ENCODE measurements at regions not wholly inside any gene's neighbourhood (a gene's known extent, or its start where the extent isn't known, plus 50 kb on each side); places are given as distances from the start of the nearest gene placed in this dataset.
"Not testable (repeated sequence)": the region's sequence is repeated elsewhere in the genome, so short reads cannot be mapped to it uniquely, and the experiment has no call there.

DNA sequence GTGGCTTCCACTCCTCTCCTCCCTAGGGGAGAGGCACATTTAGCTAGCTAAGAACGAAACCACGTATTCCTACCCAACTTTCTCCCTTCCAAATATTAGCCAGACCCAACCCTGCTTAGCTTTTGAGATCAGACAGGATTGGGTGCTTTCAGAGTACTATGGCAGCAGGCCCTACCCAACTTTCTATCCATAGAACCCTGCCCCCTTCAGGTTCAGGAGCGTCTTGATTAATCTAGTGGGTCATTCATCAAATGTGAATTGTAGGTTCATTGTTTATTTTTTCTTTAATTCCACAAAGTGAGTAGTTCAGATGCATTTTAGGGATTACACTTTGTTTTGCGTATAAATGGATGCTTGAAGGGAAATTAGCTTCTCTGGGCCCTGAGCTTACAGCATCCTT is 188.3 kb downstream of the MIB1 start:
- no peak for DNase-seq (ENCODE audit: low read depth)
- in situ Hi-C loops (cut with HindIII; ENCODE audit: low pct_unique_long_range_greater_than_20kb, low sequenced_read_pairs), result no loop called here

- DNase-seq (ENCODE audit: low read depth), result no peak
- in situ Hi-C loops (cut with HindIII; ENCODE audit: low pct_unique_long_range_greater_than_20kb, low sequenced_read_pairs), result no loop called here
Measured at GRCh38 chr18:21930177-21930576, 189.6 kb downstream of the MIB1 start.

DNA sequence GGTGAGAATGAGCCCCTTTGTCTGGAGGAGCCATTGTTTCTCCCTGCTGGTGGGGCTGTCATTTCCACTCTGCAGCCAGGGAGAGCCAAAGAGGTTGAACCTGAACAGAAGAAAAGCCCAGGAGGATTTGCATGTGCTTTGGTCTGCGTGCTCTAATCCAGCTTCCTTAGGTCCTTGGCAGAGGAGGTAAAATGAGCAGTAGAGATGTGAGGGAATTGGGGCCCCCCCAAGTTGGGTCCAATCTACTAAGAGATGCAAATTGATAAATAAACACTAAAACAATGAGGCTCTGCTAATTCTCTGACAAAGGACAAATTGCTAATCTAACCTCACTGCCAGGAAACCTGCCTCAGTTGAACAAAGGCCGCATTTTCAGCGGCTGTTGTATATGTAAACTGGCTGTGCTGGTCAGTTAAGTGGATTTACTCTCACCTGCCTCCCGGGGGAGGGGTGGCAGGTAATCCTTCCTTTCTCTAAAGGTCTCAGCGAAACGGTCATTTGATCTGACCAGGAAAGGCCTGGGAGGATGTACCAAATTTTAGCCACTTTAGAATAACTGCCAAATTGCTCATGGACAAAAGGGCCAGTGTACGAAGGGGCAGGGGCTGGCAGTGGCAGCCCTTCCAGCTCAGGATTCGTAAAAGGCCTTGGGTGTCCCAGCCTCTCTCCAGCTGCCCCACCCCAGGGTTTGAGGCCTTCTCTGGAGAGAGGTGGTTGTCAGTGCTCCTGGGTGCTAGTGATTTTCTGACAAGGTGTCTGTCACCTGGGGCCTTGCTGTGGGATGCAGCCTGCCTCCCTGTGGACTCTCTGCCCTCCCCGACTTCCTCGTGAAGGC is 193.6 kb downstream of the MIB1 start:
- in situ Hi-C loops (cut with HindIII; ENCODE audit: low pct_unique_long_range_greater_than_20kb, low sequenced_read_pairs), result no loop called here
- no peak for DNase-seq (ENCODE audit: low read depth)

DNA sequence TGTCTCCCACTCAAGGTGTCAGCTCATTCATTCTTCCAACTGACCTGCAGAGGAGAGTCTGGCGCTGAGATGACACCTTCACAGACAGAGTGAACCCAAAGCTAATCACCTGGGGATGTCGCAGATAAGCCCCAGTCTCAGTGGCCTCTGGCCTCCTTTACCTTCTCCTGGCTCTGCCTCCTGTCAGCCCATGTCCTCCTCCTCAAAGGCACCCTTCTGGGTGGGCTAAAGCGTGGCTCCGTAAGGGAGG is 194.1 kb downstream of the MIB1 start:
- in situ Hi-C loops (cut with HindIII; ENCODE audit: low pct_unique_long_range_greater_than_20kb, low sequenced_read_pairs), result no loop called here
- no peak for DNase-seq (ENCODE audit: low read depth)

GRCh38 chr18:21943456-21943855 is 202.9 kb downstream of the MIB1 start:
- no peak for DNase-seq (ENCODE audit: low read depth)
- in situ Hi-C loops (cut with HindIII; ENCODE audit: low pct_unique_long_range_greater_than_20kb, low sequenced_read_pairs), result no loop called here

DNA sequence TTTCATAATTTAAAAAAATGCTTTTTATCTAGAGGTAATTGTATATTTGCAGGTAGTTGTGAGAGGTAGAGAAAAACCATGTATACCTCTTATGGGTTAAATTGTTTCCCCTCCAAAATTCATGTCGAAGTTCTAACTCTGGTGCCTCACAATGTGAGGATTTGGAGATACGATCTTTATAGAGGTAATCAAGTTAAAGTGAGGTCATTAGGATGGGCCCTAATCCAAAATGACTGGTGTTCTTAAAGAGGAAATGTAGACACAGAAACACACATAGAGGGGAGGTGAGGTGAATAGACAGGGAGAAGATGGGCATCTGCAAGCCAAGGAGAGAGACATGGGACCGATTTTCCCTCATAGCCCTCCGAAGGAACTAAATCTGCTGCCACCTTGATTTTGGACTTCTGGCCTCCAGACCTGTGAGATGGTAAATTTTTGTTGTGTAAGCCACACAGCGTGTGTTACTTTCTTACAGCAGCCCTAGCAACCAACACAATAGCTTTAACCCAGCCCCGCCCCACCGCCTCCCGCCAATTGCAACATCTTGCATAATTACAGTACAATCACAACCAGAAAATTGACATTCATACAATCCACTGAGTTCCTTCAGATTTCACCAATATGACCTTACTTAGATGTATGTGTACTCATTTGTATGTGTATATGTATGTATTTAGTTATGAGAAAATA is 208.9 kb downstream of the MIB1 start:
- in situ Hi-C loops (cut with HindIII; ENCODE audit: low pct_unique_long_range_greater_than_20kb, low sequenced_read_pairs), result no loop called here
- no peak for DNase-seq (ENCODE audit: low read depth)

DNA sequence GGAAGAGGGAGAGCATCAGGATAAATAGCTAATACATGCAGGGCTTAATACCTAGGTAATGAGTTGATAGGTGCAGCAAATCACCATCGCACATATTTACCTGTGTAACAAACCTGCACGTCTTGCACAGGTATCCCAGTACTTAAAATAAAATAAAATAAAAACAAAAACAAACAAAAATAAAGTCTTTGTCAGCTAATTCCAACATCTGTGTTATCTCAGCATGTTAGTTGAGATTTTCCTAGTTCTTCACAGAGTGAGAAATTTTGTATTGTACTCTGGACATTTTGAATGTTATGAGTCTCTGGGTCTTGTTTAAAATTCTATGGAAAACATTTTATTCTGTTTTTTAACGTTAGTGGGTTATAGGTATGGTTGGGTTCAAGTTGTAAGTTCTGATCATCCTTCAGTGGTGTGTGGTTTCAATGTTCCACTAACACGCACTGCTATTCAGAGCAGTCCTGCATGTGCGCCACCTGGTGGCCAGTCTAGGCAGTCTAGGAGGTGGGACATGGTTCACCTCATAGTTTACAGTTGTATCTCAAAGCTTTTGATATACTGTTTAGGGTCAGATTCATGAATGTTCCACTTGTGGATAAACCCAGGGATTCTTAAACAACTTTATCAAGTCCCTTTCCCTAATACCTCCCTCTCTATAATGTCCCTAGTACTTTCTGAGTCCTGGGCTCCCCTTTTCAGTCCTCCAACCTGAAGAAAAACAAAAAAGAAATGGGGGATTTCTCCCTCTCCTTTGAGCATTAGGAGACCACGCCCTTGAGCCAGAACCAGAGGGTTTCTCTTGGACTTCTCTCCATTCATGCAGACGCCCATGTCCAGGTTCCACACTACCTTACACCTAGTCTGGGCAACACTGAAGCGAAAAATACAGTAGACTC is 213.4 kb upstream of the GATA6 start:
- in situ Hi-C loops (cut with HindIII; ENCODE audit: low pct_unique_long_range_greater_than_20kb, low sequenced_read_pairs), result no loop called here
- DNase-seq (ENCODE audit: low read depth), result peak; percentile 14

GRCh38 chr18:21958263-21958662 is 211.1 kb upstream of the GATA6 start:
- no peak for DNase-seq (ENCODE audit: low read depth)
- in situ Hi-C loops (cut with HindIII; ENCODE audit: low pct_unique_long_range_greater_than_20kb, low sequenced_read_pairs), result no loop called here

GRCh38 chr18:21958707-21959450 is 210.5 kb upstream of the GATA6 start:
- in situ Hi-C loops (cut with HindIII; ENCODE audit: low pct_unique_long_range_greater_than_20kb, low sequenced_read_pairs), result no loop called here
- no peak for DNase-seq (ENCODE audit: low read depth)

DNA sequence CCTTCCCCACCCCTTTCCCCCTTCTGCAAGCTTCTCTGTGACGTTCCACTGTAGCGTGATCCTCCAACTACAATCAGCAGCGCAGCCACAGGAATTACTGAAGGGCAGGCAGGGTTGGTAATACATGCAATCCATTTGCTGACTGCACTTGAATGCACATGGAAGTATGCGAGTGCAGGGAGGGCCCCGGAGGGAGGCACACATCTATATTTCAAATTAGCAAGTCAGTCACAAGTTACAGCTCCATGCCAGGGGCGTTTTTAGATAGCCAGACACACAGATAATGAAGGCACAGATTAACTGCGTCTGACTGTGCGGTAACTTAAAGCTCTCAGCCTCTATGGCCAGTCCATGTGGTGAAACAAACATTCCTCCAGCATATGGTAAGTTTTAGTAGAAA is 209.2 kb upstream of the GATA6 start:
- in situ Hi-C loops (cut with HindIII; ENCODE audit: low pct_unique_long_range_greater_than_20kb, low sequenced_read_pairs), result no loop called here
- no peak for DNase-seq (ENCODE audit: low read depth)

DNA sequence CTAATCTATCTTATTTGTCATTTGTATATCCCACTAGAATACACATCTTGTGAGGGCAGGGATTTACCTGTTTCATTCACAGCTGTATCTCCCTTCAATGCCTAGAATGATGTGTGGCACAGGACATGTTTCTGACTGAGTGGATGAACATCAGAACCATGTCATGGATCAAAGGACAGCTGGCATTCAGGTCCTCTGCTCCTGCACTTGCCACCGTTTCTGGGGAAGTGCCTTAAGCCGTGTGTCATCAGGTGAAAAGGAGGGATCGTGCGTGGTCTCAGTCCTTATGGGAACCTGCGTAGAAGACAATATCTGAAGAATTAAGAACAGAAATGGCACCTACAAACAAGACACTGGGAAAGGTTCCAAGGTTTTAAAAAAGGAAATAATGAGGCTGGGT is 206.1 kb upstream of the GATA6 start:
- in situ Hi-C loops (cut with HindIII; ENCODE audit: low pct_unique_long_range_greater_than_20kb, low sequenced_read_pairs), result no loop called here
- no peak for DNase-seq (ENCODE audit: low read depth)

DNA sequence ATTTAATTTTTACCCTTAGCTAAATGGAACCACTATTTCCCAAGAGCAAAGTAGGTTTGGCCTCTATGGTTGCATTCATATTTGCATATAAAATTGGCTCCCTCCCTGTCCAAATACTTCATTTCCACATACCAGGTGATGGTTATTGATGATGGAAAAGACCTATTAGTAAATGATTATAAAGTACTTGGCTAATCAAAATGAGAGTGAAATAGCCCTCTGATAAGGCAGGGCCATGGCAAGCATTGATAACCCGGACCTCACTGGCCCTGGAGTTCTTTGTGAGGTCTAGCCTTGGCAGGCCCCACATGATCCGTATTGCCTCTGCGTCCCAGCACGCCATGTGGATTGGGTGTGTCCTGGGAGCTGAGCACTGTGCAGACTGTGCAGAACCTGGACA is 201.1 kb upstream of the GATA6 start:
- in situ Hi-C loops (cut with HindIII; ENCODE audit: low pct_unique_long_range_greater_than_20kb, low sequenced_read_pairs), result no loop called here
- DNase-seq (ENCODE audit: low read depth), result no peak

DNA sequence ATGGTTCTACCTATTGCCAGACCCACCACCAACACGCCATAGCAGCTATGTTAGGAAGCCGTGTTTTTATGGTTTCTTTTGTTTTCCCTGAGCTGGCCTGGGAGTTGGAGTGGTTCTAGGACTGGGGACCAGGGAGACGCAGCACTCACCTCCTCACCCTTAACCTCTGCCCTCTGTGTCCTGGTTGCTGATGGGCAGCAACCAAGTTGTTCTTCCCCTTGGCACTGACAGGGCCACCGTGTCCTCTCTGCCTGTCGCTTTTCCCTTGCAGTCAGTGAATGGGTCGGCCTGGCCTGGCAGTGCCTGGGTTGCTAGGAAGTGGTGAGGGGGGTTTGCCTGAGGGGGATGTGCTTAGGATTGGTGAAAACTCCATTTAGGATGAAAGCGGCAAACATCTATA is 197.1 kb upstream of the GATA6 start:
- in situ Hi-C loops (cut with HindIII; ENCODE audit: low pct_unique_long_range_greater_than_20kb, low sequenced_read_pairs), result no loop called here
- DNase-seq (ENCODE audit: low read depth), result no peak

DNA sequence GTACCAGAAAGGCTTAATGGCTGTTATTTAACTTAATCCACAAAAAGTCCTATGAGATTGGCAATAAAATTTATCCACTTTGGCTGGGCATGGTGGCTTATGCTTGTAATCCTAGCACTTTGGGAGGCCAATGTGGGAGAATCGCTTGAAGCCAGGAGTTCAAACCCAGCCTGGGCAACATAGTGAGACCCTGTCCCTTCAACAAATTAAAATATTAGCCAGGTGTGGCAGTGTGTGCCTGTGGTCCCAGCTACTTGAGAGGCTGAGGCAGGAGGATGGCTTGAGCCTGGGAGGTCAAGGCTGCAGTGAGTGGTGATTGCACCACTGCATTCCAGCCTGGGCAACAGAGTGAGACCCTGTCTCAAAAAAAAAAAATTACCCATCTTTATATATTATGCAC is 193.4 kb upstream of the GATA6 start:
- DNase-seq (ENCODE audit: low read depth); in situ Hi-C loops (cut with HindIII; ENCODE audit: low pct_unique_long_range_greater_than_20kb, low sequenced_read_pairs): not testable (repeated sequence)

GRCh38 chr18:21978546-21979170 is 190.7 kb upstream of the GATA6 start:
- in situ Hi-C loops (cut with HindIII; ENCODE audit: low pct_unique_long_range_greater_than_20kb, low sequenced_read_pairs), result no loop called here
- DNase-seq (ENCODE audit: low read depth), result no peak

GRCh38 chr18:21979171-21979560 is 190.2 kb upstream of the GATA6 start:
- in situ Hi-C loops (cut with HindIII; ENCODE audit: low pct_unique_long_range_greater_than_20kb, low sequenced_read_pairs), result no loop called here

GRCh38 chr18:21979759-21980158 is 189.6 kb upstream of the GATA6 start:
- in situ Hi-C loops (cut with HindIII; ENCODE audit: low pct_unique_long_range_greater_than_20kb, low sequenced_read_pairs), result no loop called here
- no peak for DNase-seq (ENCODE audit: low read depth)

More at GRCh38 chr18:21979171-21979560, 190.2 kb upstream of the GATA6 start:
- DNase-seq (ENCODE audit: low read depth), result peak; percentile 20

DNA sequence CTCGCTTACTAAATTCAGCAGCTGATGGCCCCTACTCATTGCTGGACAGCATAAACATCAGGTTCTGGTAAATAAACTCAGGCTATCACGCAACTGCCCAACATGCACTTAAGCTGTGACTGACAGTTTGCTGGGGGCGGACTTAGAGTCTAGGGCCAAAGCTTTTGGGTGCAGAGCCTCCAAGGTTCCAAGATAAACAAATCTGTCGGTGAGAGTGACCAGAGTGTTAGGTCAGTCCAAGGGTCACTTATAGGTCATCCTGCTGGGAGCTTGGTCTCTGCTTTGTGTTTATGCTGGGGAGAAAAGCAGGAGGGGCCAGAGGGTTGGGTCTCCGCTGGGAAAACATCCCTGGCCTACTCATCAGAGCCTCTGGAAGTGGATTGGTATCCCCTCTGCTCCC is 188.6 kb upstream of the GATA6 start:
- in situ Hi-C loops (cut with HindIII; ENCODE audit: low pct_unique_long_range_greater_than_20kb, low sequenced_read_pairs), result no loop called here
- DNase-seq (ENCODE audit: low read depth), result peak; percentile 17

All from Caki2 (cell line).